Fibroblast of lung (primary cell): ENCODE measurements at regions not wholly inside any gene's neighbourhood (a gene's known extent, or its start where the extent isn't known, plus 50 kb on each side); places are given as distances from the start of the nearest gene placed in this dataset.
"Not testable (repeated sequence)": the region's sequence is repeated elsewhere in the genome, so short reads cannot be mapped to it uniquely, and the experiment has no call there.

ENCODE experiments used
- DNase-seq, 2 donors: peaks; one replicate each; pipeline versions ENCODE4 v3.0.0 to v3.0.0-alpha.2; 2010; ENCODE audit warnings: low read depth in 2 of 2
- H2AFZ ChIP-seq: 2 replicates; pipeline ENCODE4 v1.5.1; 2012; ENCODE audit warnings: low read length, control low read depth, inconsistent platforms
- H3K27ac ChIP-seq: 2 replicates; pipeline ENCODE4 v1.5.1; 2011; ENCODE audit warnings: low read length, control low read depth; ENCODE audit not compliant: insufficient read depth
- H3K27me3 ChIP-seq: 2 replicates; pipeline ENCODE4 v1.5.1; 2011; ENCODE audit warnings: mild to moderate bottlenecking, low read length; ENCODE audit not compliant: control insufficient read depth, insufficient read depth
- H3K36me3 ChIP-seq: 2 replicates; pipeline ENCODE4 v1.5.1; 2011; ENCODE audit warnings: low read length; ENCODE audit not compliant: control insufficient read depth, insufficient read depth
- H3K4me1 ChIP-seq: 2 replicates; pipeline ENCODE4 v1.5.1; 2011; ENCODE audit warnings: low read length; ENCODE audit not compliant: control insufficient read depth, insufficient read depth; ENCODE audit errors: extremely low read depth
- H3K4me2 ChIP-seq: 2 replicates; pipeline ENCODE4 v1.5.1; 2011; ENCODE audit warnings: low read length, control low read depth; ENCODE audit not compliant: insufficient read depth; ENCODE audit errors: extremely low read depth
- H3K4me3 ChIP-seq, 4 experiments: fragments of 200-600 bp in 1 of 4; sonication (generic) in 1 of 4; replicated peaks in 1 of 4; 2 replicates each; pipeline ENCODE4 v1.5.1; 2011 to 2016; ENCODE audit warnings: low read length in 4 of 4, low read depth in 3 of 4, mild to moderate bottlenecking in 3 of 4, control low read depth in 2 of 4, inconsistent platforms in 1 of 4, mixed read lengths in 1 of 4; ENCODE audit not compliant: insufficient read depth in 1 of 4; ENCODE audit errors: control extremely low read depth in 1 of 4
- H3K79me2 ChIP-seq: 2 replicates; pipeline ENCODE4 v1.5.1; 2012; ENCODE audit warnings: mild to moderate bottlenecking, low read length, inconsistent platforms; ENCODE audit not compliant: control insufficient read depth, insufficient read depth
- H3K9ac ChIP-seq: 2 replicates; pipeline ENCODE4 v1.5.1; 2011; ENCODE audit warnings: mild to moderate bottlenecking, low read length, control low read depth; ENCODE audit not compliant: insufficient read depth
- H3K9me3 ChIP-seq: 2 replicates; pipeline ENCODE4 v1.5.1; 2012; ENCODE audit warnings: low read depth, low read length; ENCODE audit not compliant: control insufficient read depth, insufficient read depth
- H4K20me1 ChIP-seq: 2 replicates; pipeline ENCODE4 v1.5.1; 2011; ENCODE audit warnings: low read length; ENCODE audit not compliant: control insufficient read depth, insufficient read depth; ENCODE audit errors: extremely low read depth
- EZH2 ChIP-seq: IDR thresholded peaks from 2 replicates; pipeline ENCODE4 v1.5.1; 2012; ENCODE audit warnings: low read length, control low read depth, mild to moderate bottlenecking; ENCODE audit errors: missing control alignments
- TF ChIP-seq, protein P1 (sequence below), 2 donors: IDR thresholded peaks in 1 of 2; conservative IDR thresholded peaks in 1 of 2; 1 replicate in 1 of 2; 2 replicates in 1 of 2; pipeline ENCODE4 v1.5.1; 2011 to 2012; ENCODE audit warnings: low read length in 2 of 2, control low read depth in 1 of 2, inconsistent platforms in 1 of 2, low read depth in 1 of 2, mild to moderate bottlenecking in 1 of 2

DNA sequence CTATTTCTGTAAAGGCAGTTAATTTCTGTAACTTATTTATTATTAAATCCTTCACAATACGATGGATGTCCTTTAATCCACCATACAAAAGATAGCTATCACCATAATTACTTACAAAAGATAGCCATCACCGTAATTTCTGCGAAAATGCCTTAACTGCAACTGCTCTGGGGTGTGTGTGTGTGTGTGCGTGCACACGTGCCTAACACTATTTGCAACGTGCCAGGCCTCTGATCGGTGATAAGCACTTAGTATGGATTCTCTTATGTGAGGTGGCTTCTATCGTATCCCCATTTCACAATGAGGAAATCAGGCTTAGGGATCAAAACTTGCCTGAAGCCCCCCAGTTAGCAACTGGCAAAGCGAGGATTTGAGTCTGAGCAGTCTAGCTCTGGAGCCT lies 67.1 kb upstream of the RBM24 start:
- Histone ChIP-seq H3K4me3 (no peak overlapping the region), H3K27me3 (no peaks in the 10 kb centered on the region), H2AFZ (no peak overlapping the region), H3K9ac (no peak overlapping the region), H3K4me2 (no peak overlapping the region), H3K9me3 (no peaks in the 10 kb centered on the region), H4K20me1 (no peaks in the 10 kb centered on the region), H3K79me2 (no peaks in the 10 kb centered on the region), H3K27ac (no peak overlapping the region), H3K4me1 (no peaks in the 10 kb centered on the region), H3K36me3 (no peaks in the 10 kb centered on the region)
- DNase-seq: no peak
- TF ChIP-seq, protein P1, sequence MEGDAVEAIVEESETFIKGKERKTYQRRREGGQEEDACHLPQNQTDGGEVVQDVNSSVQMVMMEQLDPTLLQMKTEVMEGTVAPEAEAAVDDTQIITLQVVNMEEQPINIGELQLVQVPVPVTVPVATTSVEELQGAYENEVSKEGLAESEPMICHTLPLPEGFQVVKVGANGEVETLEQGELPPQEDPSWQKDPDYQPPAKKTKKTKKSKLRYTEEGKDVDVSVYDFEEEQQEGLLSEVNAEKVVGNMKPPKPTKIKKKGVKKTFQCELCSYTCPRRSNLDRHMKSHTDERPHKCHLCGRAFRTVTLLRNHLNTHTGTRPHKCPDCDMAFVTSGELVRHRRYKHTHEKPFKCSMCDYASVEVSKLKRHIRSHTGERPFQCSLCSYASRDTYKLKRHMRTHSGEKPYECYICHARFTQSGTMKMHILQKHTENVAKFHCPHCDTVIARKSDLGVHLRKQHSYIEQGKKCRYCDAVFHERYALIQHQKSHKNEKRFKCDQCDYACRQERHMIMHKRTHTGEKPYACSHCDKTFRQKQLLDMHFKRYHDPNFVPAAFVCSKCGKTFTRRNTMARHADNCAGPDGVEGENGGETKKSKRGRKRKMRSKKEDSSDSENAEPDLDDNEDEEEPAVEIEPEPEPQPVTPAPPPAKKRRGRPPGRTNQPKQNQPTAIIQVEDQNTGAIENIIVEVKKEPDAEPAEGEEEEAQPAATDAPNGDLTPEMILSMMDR (conservative IDR thresholded peaks at IDR 0.05 in 1 of 2, IDR thresholded peaks at IDR 0.05 in 1 of 2; ENCODE audit: low read depth in 1 of 2, low read length in 2 of 2): no peak
- no peak for TF ChIP-seq EZH2

DNA sequence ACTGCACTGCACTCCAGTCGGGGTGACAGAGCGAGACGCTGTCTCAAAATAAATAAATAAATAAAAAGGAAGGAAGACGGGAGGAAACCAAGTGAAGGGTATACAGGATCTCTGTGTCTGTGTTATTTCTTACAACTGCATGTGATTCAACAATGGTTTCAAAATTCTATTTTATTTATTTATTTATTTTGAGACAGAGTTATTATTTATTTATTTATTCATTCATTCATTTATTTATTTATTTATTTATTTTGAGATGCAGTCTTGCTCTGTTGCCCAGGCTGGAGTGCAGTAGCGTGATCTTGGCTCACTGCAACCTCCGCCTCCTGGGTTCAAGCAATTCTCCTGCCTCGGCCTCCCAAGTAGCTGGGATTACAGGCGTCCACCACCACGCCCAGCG lies 64.2 kb upstream of the RBM24 start:
- H3K36me3 ChIP-seq, H3K9ac ChIP-seq, H3K4me2 ChIP-seq, H3K4me1 ChIP-seq, H3K79me2 ChIP-seq, H4K20me1 ChIP-seq, DNase-seq, H3K27ac ChIP-seq, H3K4me3 ChIP-seq, H3K27me3 ChIP-seq, H2AFZ ChIP-seq, H3K9me3 ChIP-seq: not testable (repeated sequence)

DNA sequence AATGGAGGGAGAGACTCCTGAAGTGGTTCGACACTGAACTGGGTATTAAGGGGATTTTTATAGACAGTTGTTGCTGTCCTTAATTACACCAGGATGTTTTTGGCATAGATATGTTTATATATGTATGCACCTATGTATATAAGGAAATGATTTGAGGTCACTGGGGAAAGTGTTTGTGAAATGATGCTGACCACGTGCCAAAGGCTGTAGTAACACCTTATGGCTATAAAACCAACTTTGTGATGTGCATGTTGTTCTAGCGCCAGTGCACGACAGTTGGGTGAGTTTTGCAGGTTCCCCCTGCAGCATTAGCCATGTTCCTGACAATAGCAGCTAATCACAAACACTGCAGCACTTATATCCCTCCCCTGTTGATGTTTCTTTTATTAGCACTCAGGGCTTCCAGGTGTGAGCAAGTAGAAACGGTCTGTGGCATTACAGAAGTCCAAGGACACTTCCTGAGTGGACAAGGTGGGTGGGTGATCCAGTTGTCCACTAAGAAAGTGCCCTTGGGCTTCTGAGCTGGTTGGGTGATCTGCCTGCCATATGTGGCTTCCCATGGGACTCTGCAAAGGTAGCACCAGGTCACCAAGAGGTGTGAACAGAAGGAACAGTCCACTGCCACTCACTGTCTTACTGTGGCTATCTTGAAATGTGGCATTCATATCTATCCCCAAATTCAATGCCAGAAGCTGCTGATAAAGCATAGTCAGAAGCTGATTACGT lies 63.0 kb upstream of the RBM24 start:
- no peak overlapping the region for H3K27ac ChIP-seq
- H3K4me1 ChIP-seq: no peaks in the 10 kb centered on the region
- no peak overlapping the region for H3K4me3 ChIP-seq
- H2AFZ ChIP-seq: no peak overlapping the region
- no peaks in the 10 kb centered on the region for H3K36me3 ChIP-seq
- TF ChIP-seq, protein P1 (conservative IDR thresholded peaks at IDR 0.05 in 1 of 2, IDR thresholded peaks at IDR 0.05 in 1 of 2; ENCODE audit: low read depth in 1 of 2, low read length in 2 of 2): no peak
- TF ChIP-seq EZH2: no peak
- H3K4me2 ChIP-seq: no peak overlapping the region
- no peak for DNase-seq
- no peaks in the 10 kb centered on the region for H3K9me3 ChIP-seq
- no peaks in the 10 kb centered on the region for H4K20me1 ChIP-seq
- H3K27me3 ChIP-seq: no peaks in the 10 kb centered on the region
- H3K9ac ChIP-seq: no peak overlapping the region
- H3K79me2 ChIP-seq: no peaks in the 10 kb centered on the region
